A549 (cell line): ENCODE measurements at regions not wholly inside any gene's neighbourhood (a gene's known extent, or its start where the extent isn't known, plus 50 kb on each side); places are given as distances from the start of the nearest gene placed in this dataset.

Source experiments
- ATAC-seq, 2 experiments: fragments of 200-7000 bp in 1 of 2; fragments of >200 bp in 1 of 2; cut with Nextera tagmentation in 1 of 2; cut with Tn5 transposase in 1 of 2; 3 replicates each; pipeline versions ENCODE4 v1.8.0 to v1.9.1; 2018 to 2020; ENCODE audit warnings: mild to moderate bottlenecking in 1 of 2, moderate library complexity in 1 of 2
- CTCF ChIA-PET: fragments of 300-600 bp; sonication (Branson Sonifier 250); formaldehyde crosslinking; extraction: SDS; loops from one replicate; lab custom pipeline; 2021; ENCODE audit warnings: antibody characterized with exemption, inconsistent platforms; lab: Yijun Ruan, JAX
- POLR2A ChIA-PET: fragments of 350-600 bp; formaldehyde crosslinking; extraction: SDS; loops from one replicate; lab custom pipeline; 2021; ENCODE audit warnings: antibody characterized with exemption, inconsistent platforms; lab: Yijun Ruan, JAX
- DNase-seq, 2 experiments: peaks; one replicate each; pipeline versions ENCODE4 v3.0.0 to v3.0.0-alpha.2; 2011 to 2016; ENCODE audit warnings: low read depth in 1 of 2, low spot score in 1 of 2
- FAIRE-seq: peaks from 2 replicates; lab custom pipeline; 2011; peaks lifted over from hg19 to GRCh38; lab: Jason Lieb, UNC
- H3K27ac ChIP-seq, 2 experiments: fragments of >200 bp; sonication (Bioruptor Twin); formaldehyde crosslinking; 3 replicates each; pipeline ENCODE4 v1.5.1; 2016 to 2017
- H3K4me1 ChIP-seq: fragments of >200 bp; sonication (Bioruptor Twin); formaldehyde crosslinking; 3 replicates; pipeline ENCODE4 v1.6.1; 2016
- H3K4me2 ChIP-seq: fragments of >200 bp; sonication (Bioruptor Twin); formaldehyde crosslinking; 3 replicates; pipeline ENCODE4 v1.6.1; 2016
- H3K4me3 ChIP-seq: fragments of >200 bp; sonication (Bioruptor Twin); formaldehyde crosslinking; 3 replicates; pipeline ENCODE4 v1.5.1; 2016
- H3K9me3 ChIP-seq: fragments of >200 bp; sonication (Bioruptor Twin); formaldehyde crosslinking; 3 replicates; pipeline ENCODE4 v1.6.1; 2016
- BCL3 ChIP-seq: fragments of >200 bp; sonication (Bioruptor Twin); formaldehyde crosslinking; IDR thresholded peaks from 3 replicates; pipeline ENCODE4 v1.6.1; 2016
- BHLHE40 ChIP-seq: IDR thresholded peaks from 2 replicates; pipeline ENCODE4 v1.6.1; 2012; ENCODE audit warnings: low read depth, low read length, inconsistent platforms
- E2F6 ChIP-seq: IDR thresholded peaks from 2 replicates; pipeline ENCODE4 v1.6.1; 2012; ENCODE audit warnings: low read depth, borderline replicate concordance
- EHF ChIP-seq: fragments of 250-450 bp; sonication (Bioruptor Pico); IDR thresholded peaks from 2 replicates; pipeline ENCODE4 v1.5.0; 2020; ENCODE audit warnings: mild to moderate bottlenecking
- EHMT2 ChIP-seq: fragments of 200-600 bp; sonication (generic); IDR thresholded peaks from 2 replicates; pipeline ENCODE4 v1.6.1; 2016; ENCODE audit warnings: antibody characterized with exemption, low read depth, mild to moderate bottlenecking, moderate library complexity
- EP300 ChIP-seq, 2 experiments: fragments of >200 bp; sonication (Bioruptor Twin); formaldehyde crosslinking; IDR thresholded peaks; 2 replicates in 1 of 2; 3 replicates in 1 of 2; pipeline ENCODE4 v1.6.1; 2016 to 2017
- FOSL2 ChIP-seq, 2 experiments: fragments of 450-650 bp in 1 of 2; fragments of >200 bp in 1 of 2; sonication (Bioruptor Twin) in 1 of 2; formaldehyde crosslinking; IDR thresholded peaks; 2 replicates each; pipeline versions ENCODE4 v1.5.0 to v1.6.1; 2016 to 2020; ENCODE audit warnings: mild to moderate bottlenecking in 1 of 2, moderate library complexity in 1 of 2
- GATA3 ChIP-seq: IDR thresholded peaks from 2 replicates; pipeline ENCODE4 v1.6.1; 2012; ENCODE audit warnings: borderline replicate concordance
- HEYL ChIP-seq: fragments of 250-450 bp; sonication (Bioruptor Pico); IDR thresholded peaks from 2 replicates; pipeline ENCODE4 v1.8.0; 2021; ENCODE audit warnings: mild to moderate bottlenecking, moderate library complexity
- HMGXB4 ChIP-seq: fragments of 250-450 bp; sonication (Bioruptor Pico); IDR thresholded peaks from 2 replicates; pipeline ENCODE4 v1.5.0; 2021; ENCODE audit warnings: mild to moderate bottlenecking, moderate library complexity, borderline replicate concordance
- HOXA7 ChIP-seq: fragments of 250-450 bp; sonication (Bioruptor Pico); IDR thresholded peaks from 2 replicates; pipeline ENCODE4 v1.5.0; 2020; ENCODE audit warnings: mild to moderate bottlenecking, moderate library complexity
- JUNB ChIP-seq: fragments of >200 bp; sonication (Bioruptor Twin); formaldehyde crosslinking; IDR thresholded peaks from 2 replicates; pipeline ENCODE4 v1.6.1; 2016
- MAFK ChIP-seq: fragments of 450-650 bp; IDR thresholded peaks from 2 replicates; pipeline ENCODE4 v1.6.1; 2014; ENCODE audit not compliant: partially characterized antibody
- MAZ ChIP-seq: fragments of 150-350 bp; IDR thresholded peaks from 2 replicates; pipeline ENCODE4 v1.6.1; 2014; ENCODE audit warnings: antibody characterized with exemption, low read depth, low read length, borderline replicate concordance
- NFE2L2 ChIP-seq: fragments of 150-350 bp; conservative IDR thresholded peaks from 2 replicates; pipeline ENCODE4 v1.6.1; 2014; ENCODE audit warnings: low read length
- NR3C1 ChIP-seq: fragments of >200 bp; sonication (Bioruptor Twin); formaldehyde crosslinking; IDR thresholded peaks from 3 replicates; pipeline ENCODE4 v1.6.1; 2017
- PBX3 ChIP-seq: IDR thresholded peaks from 2 replicates; pipeline ENCODE4 v1.6.1; 2012
- PHF8 ChIP-seq: fragments of 200-600 bp; sonication (generic); IDR thresholded peaks from 2 replicates; pipeline ENCODE4 v1.6.1; 2016; ENCODE audit warnings: low read depth, mild to moderate bottlenecking, antibody characterized with exemption, moderate library complexity, borderline replicate concordance
- POLR2A ChIP-seq: IDR thresholded peaks from 2 replicates; pipeline ENCODE4 v1.6.1; 2012; ENCODE audit warnings: mild to moderate bottlenecking, low read length
- POLR2AphosphoS2 ChIP-seq: conservative IDR thresholded peaks from 2 replicates; pipeline ENCODE4 v1.6.1; 2012; ENCODE audit warnings: low read length, improper control_type of control experiment, inconsistent platforms
- RAD21 ChIP-seq, 2 experiments: fragments of >200 bp in 1 of 2; sonication (Bioruptor Twin) in 1 of 2; formaldehyde crosslinking in 1 of 2; IDR thresholded peaks in 1 of 2; conservative IDR thresholded peaks in 1 of 2; 2 replicates in 1 of 2; 3 replicates in 1 of 2; pipeline ENCODE4 v1.6.1; 2012 to 2018; ENCODE audit warnings: inconsistent platforms in 1 of 2
- RARB ChIP-seq: fragments of 250-450 bp; sonication (Bioruptor Pico); IDR thresholded peaks from 2 replicates; pipeline ENCODE4 v1.8.0; 2021; ENCODE audit warnings: mild to moderate bottlenecking, moderate library complexity
- RCOR1 ChIP-seq: fragments of 150-350 bp; IDR thresholded peaks from 2 replicates; pipeline ENCODE4 v1.6.1; 2014; ENCODE audit warnings: antibody characterized with exemption, low read length, low read depth
- REST ChIP-seq: fragments of 200-600 bp; sonication (generic); IDR thresholded peaks from 2 replicates; pipeline ENCODE4 v1.6.1; 2016; ENCODE audit warnings: antibody characterized with exemption, mild to moderate bottlenecking, moderate library complexity
- RFX5 ChIP-seq: fragments of 450-650 bp; IDR thresholded peaks from 2 replicates; pipeline ENCODE4 v1.7.1; 2014; ENCODE audit warnings: antibody characterized with exemption, mild to moderate bottlenecking, moderate library complexity
- RNF2 ChIP-seq: fragments of 200-600 bp; sonication (generic); IDR thresholded peaks from 2 replicates; pipeline ENCODE4 v1.6.1; 2016; ENCODE audit warnings: low read depth, mild to moderate bottlenecking, antibody characterized with exemption, moderate library complexity, borderline replicate concordance
- SMC3 ChIP-seq: fragments of >200 bp; sonication (Bioruptor Twin); formaldehyde crosslinking; IDR thresholded peaks from 3 replicates; pipeline ENCODE4 v1.6.1; 2018; ENCODE audit warnings: inconsistent platforms
- TP53 ChIP-seq: fragments of 250-450 bp; sonication (Bioruptor Pico); IDR thresholded peaks from 2 replicates; pipeline ENCODE4 v1.5.0; 2021; ENCODE audit warnings: mild to moderate bottlenecking, moderate library complexity
- ZSCAN20 ChIP-seq: fragments of 250-450 bp; sonication (Bioruptor Pico); IDR thresholded peaks from 2 replicates; pipeline ENCODE4 v1.8.0; 2022; ENCODE audit warnings: mild to moderate bottlenecking, moderate library complexity
- WGBS: methylation state at CpG from one replicate; pipeline ENCODE4 v1.1.6; 2017; ENCODE audit errors: missing lambda C conversion rate; 5-methylcytosine and 5-hydroxymethylcytosine counted together

- no peak for FAIRE-seq
- H3K4me2 ChIP-seq: no peak overlapping the region
- H3K27ac ChIP-seq: no peak overlapping the region
- DNase-seq: no peak
- H3K4me3 ChIP-seq: no peak overlapping the region
- no peak for ATAC-seq
- H3K9me3 ChIP-seq: no peaks in the 10 kb centered on the region
- POLR2A ChIA-PET: no interaction called here
- H3K4me1 ChIP-seq: no peaks in the 10 kb centered on the region
- CTCF ChIA-PET: no interaction called here
- 71% methylated on average over 2 of the region's 2 CpGs for WGBS
- TF ChIP-seq PHF8 (no peak), RAD21 (conservative IDR thresholded peaks at IDR 0.05 in 1 of 2, IDR thresholded peaks at IDR 0.05 in 1 of 2) (no peak), JUNB (no peak), MAFK (peak; percentile 89), RARB (CRISPR knock-in tag) (no peak)
Observed at GRCh38 chr18:73544617-73545016, 603.0 kb downstream of the FBXO15 start.

GRCh38 chr18:73544032-73544431, 603.6 kb downstream of the FBXO15 start:
- 89% methylated on average over 1 of the region's 1 CpG for WGBS
- H3K27ac ChIP-seq: no peak overlapping the region
- TF ChIP-seq HOXA7 (CRISPR knock-in tag) (no peak), POLR2AphosphoS2 (no peak), EHF (CRISPR knock-in tag) (no peak), HEYL (no peak), RCOR1 (no peak), EHMT2 (no peak), POLR2A (no peak), E2F6 (no peak), EP300 (IDR thresholded peaks at IDR 0.05) (no peak), HMGXB4 (no peak), GATA3 (no peak), RNF2 (no peak), SMC3 (no peak)
- ChIA-PET CTCF (no interaction called here), POLR2A (no interaction called here)
- no peak overlapping the region for H3K4me3 ChIP-seq
- H3K4me1 ChIP-seq: no peaks in the 10 kb centered on the region
- no peaks in the 10 kb centered on the region for H3K9me3 ChIP-seq
- ATAC-seq (no peak), DNase-seq (no peak), FAIRE-seq (no peak)
- no peak overlapping the region for H3K4me2 ChIP-seq

GRCh38 chr18:73535990-73536389, 611.6 kb downstream of the FBXO15 start:
- no peak overlapping the region for H3K4me2 ChIP-seq
- H3K4me1 ChIP-seq: no peaks in the 10 kb centered on the region
- no peak for TF ChIP-seq TP53 (CRISPR knock-in tag)
- no peak for TF ChIP-seq POLR2AphosphoS2
- TF ChIP-seq NR3C1: no peak
- no peak for TF ChIP-seq NFE2L2
- no peak for TF ChIP-seq PHF8
- TF ChIP-seq BCL3: no peak
- TF ChIP-seq GATA3: no peak
- no peak for TF ChIP-seq MAZ
- TF ChIP-seq PBX3: no peak
- no peak for TF ChIP-seq EHMT2
- no peak for TF ChIP-seq BHLHE40
- no peak for TF ChIP-seq REST
- TF ChIP-seq ZSCAN20 (CRISPR knock-in tag): no peak
- TF ChIP-seq RFX5: no peak
- TF ChIP-seq FOSL2 (IDR thresholded peaks at IDR 0.05): no peak
- no peak for TF ChIP-seq FOSL2 (CRISPR knock-in tag; IDR thresholded peaks at IDR 0.05)
- H3K27ac ChIP-seq: no peak overlapping the region
- no peak overlapping the region for H3K4me3 ChIP-seq
- 0% methylated on average over 1 of the region's 1 CpG for WGBS
- DNase-seq (no peak), FAIRE-seq (no peak), ATAC-seq (no peak)
- no peaks in the 10 kb centered on the region for H3K9me3 ChIP-seq
- ChIA-PET CTCF (no interaction called here), POLR2A (no interaction called here)
